ENCODE measurements at regions not wholly inside any gene's neighbourhood (a gene's known extent, or its start where the extent isn't known, plus 50 kb on each side); places are given as distances from the start of the nearest gene placed in this dataset.

- no peak overlapping the region for H3K4me3 ChIP-seq
- ATAC-seq (no peak), DNase-seq (no peak)
- no peaks in the 10 kb centered on the region for H3K4me1 ChIP-seq
- intact Hi-C loops (cut with DNase I), result no loop called here
- TF ChIP-seq POLR2A (IDR thresholded peaks at IDR 0.05) (no peak), CTCF (IDR thresholded peaks at IDR 0.05) (no peak)
- no peaks in the 10 kb centered on the region for H3K9me3 ChIP-seq
- no peaks in the 10 kb centered on the region for H3K36me3 ChIP-seq
- H3K27me3 ChIP-seq, result no peaks in the 10 kb centered on the region
- H3K27ac ChIP-seq, result no peak overlapping the region
These were observed 338.5 kb downstream of the SEMA3D start for GRCh38 chr7:84848219-84848973.

GRCh38 chr7:84847790-84848189 lies 339.1 kb downstream of the SEMA3D start:
- Histone ChIP-seq H3K36me3 (no peaks in the 10 kb centered on the region), H3K27me3 (no peaks in the 10 kb centered on the region), H3K4me3 (no peak overlapping the region), H3K4me1 (no peaks in the 10 kb centered on the region), H3K27ac (no peak overlapping the region), H3K9me3 (no peaks in the 10 kb centered on the region)
- WGBS (ENCODE audit: insufficient coverage, low coverage, low lambda C conversion rate, missing lambda C conversion rate), result 13% methylated on average over 3 of the region's 3 CpGs
- intact Hi-C loops (cut with DNase I), result no loop called here
- no peak for ATAC-seq
- TF ChIP-seq CTCF (IDR thresholded peaks at IDR 0.05) (no peak), POLR2A (IDR thresholded peaks at IDR 0.05) (no peak)
- no peak for DNase-seq

GRCh38 chr7:84847038-84847437 lies 339.8 kb downstream of the SEMA3D start:
- no peak for ATAC-seq

GRCh38 chr7:84845971-84846370 lies 340.9 kb downstream of the SEMA3D start:
- Histone ChIP-seq H3K27ac (no peak overlapping the region), H3K9me3 (no peaks in the 10 kb centered on the region), H3K4me3 (no peak overlapping the region), H3K4me1 (no peaks in the 10 kb centered on the region), H3K36me3 (no peaks in the 10 kb centered on the region), H3K27me3 (no peaks in the 10 kb centered on the region)
- DNase-seq, result no peak
- intact Hi-C loops (cut with DNase I), result no loop called here
- TF ChIP-seq POLR2A (IDR thresholded peaks at IDR 0.05), result no peak
- TF ChIP-seq CTCF (IDR thresholded peaks at IDR 0.05), result no peak
- 38% methylated on average over 3 of the region's 3 CpGs for WGBS (ENCODE audit: insufficient coverage, low coverage, low lambda C conversion rate, missing lambda C conversion rate)
- no peak for ATAC-seq

More at GRCh38 chr7:84847038-84847437, 339.8 kb downstream of the SEMA3D start:
- intact Hi-C loops (cut with DNase I), result no loop called here
- Histone ChIP-seq H3K9me3 (no peaks in the 10 kb centered on the region), H3K4me1 (no peaks in the 10 kb centered on the region), H3K4me3 (no peak overlapping the region), H3K27ac (no peak overlapping the region), H3K27me3 (no peaks in the 10 kb centered on the region), H3K36me3 (no peaks in the 10 kb centered on the region)
- TF ChIP-seq CTCF (IDR thresholded peaks at IDR 0.05), result no peak
- no peak for TF ChIP-seq POLR2A (IDR thresholded peaks at IDR 0.05)
- WGBS (ENCODE audit: insufficient coverage, low coverage, low lambda C conversion rate, missing lambda C conversion rate), result 8% methylated on average over 1 of the region's 1 CpG
- DNase-seq, result no peak

GRCh38 chr7:84844771-84845170 lies 342.1 kb downstream of the SEMA3D start:
- no peak for TF ChIP-seq CTCF (IDR thresholded peaks at IDR 0.05)
- no peak for TF ChIP-seq POLR2A (IDR thresholded peaks at IDR 0.05)
- Histone ChIP-seq H3K4me3 (no peak overlapping the region), H3K27ac (no peak overlapping the region), H3K27me3 (no peaks in the 10 kb centered on the region), H3K9me3 (no peaks in the 10 kb centered on the region), H3K36me3 (no peaks in the 10 kb centered on the region), H3K4me1 (no peaks in the 10 kb centered on the region)
- DNase-seq, result no peak
- 67% methylated on average over 1 of the region's 1 CpG for WGBS (ENCODE audit: insufficient coverage, low coverage, low lambda C conversion rate, missing lambda C conversion rate)
- intact Hi-C loops (cut with DNase I), result no loop called here
- ATAC-seq, result no peak

Measured in right lobe of liver (tissue), 6 donors.